ENCODE measurements at regions not wholly inside any gene's neighbourhood (a gene's known extent, or its start where the extent isn't known, plus 50 kb on each side); places are given as distances from the start of the nearest gene placed in this dataset.

- DNase-seq (ENCODE audit: low read depth): no peak
Observed at GRCh38 chr3:126266850-126267168, 86.4 kb upstream of the ALDH1L1 start.

GRCh38 chr3:126266291-126266840 is 86.0 kb upstream of the ALDH1L1 start:
- DNase-seq (ENCODE audit: low read depth): no peak

- DNase-seq (ENCODE audit: low read depth): no peak
Observed at GRCh38 chr3:126264952-126265351, 84.6 kb upstream of the ALDH1L1 start.

GRCh38 chr3:126264381-126264780 is 84.0 kb upstream of the ALDH1L1 start:
- no peak for DNase-seq (ENCODE audit: low read depth)

- DNase-seq (ENCODE audit: low read depth): no peak
Observed at GRCh38 chr3:126263971-126264370, 83.6 kb upstream of the ALDH1L1 start.

- DNase-seq (ENCODE audit: low read depth): no peak
Observed at GRCh38 chr3:126263539-126263938, 83.2 kb upstream of the ALDH1L1 start.

GRCh38 chr3:126262227-126262626 is 81.8 kb upstream of the ALDH1L1 start:
- no peak for DNase-seq (ENCODE audit: low read depth)

GRCh38 chr3:126261037-126261436 is 80.7 kb upstream of the ALDH1L1 start:
- no peak for DNase-seq (ENCODE audit: low read depth)

GRCh38 chr3:126259411-126260391 is 79.3 kb upstream of the ALDH1L1 start:
- DNase-seq (ENCODE audit: low read depth): no peak

GRCh38 chr3:126258670-126259069 is 78.3 kb upstream of the ALDH1L1 start:
- DNase-seq (ENCODE audit: low read depth): no peak

GRCh38 chr3:126257984-126258383 is 77.6 kb upstream of the ALDH1L1 start:
- DNase-seq (ENCODE audit: low read depth): no peak

- DNase-seq (ENCODE audit: low read depth): no peak
Observed at GRCh38 chr3:126257174-126257573, 76.8 kb upstream of the ALDH1L1 start.

- no peak for DNase-seq (ENCODE audit: low read depth)
Observed at GRCh38 chr3:126256251-126256650, 75.9 kb upstream of the ALDH1L1 start.

- DNase-seq (ENCODE audit: low read depth): no peak
Observed at GRCh38 chr3:126253072-126253471, 72.7 kb upstream of the ALDH1L1 start.

- DNase-seq (ENCODE audit: low read depth): no peak
Observed at GRCh38 chr3:126252373-126252772, 72.0 kb upstream of the ALDH1L1 start.

GRCh38 chr3:126245811-126246727 is 65.7 kb upstream of the ALDH1L1 start:
- DNase-seq (ENCODE audit: low read depth): no peak
